Hepatocyte (in vitro differentiated cells): ENCODE measurements at regions not wholly inside any gene's neighbourhood (a gene's known extent, or its start where the extent isn't known, plus 50 kb on each side); places are given as distances from the start of the nearest gene placed in this dataset.

Source experiments
- DNase-seq: peaks from one replicate; pipeline ENCODE4 v3.0.0-alpha.2; 2016; ENCODE audit warnings: low spot score
- H2AFZ ChIP-seq: fragments of 200-600 bp; sonication (generic); 2 replicates; pipeline ENCODE4 v1.6.0; 2016; ENCODE audit warnings: antibody characterized with exemption, mild to moderate bottlenecking
- H3K27ac ChIP-seq: fragments of 200-600 bp; sonication (generic); 2 replicates; pipeline ENCODE4 v1.5.1; 2016; ENCODE audit warnings: mild to moderate bottlenecking
- H3K27me3 ChIP-seq: fragments of 200-600 bp; sonication (generic); 2 replicates; pipeline ENCODE4 v1.6.1; 2016
- H3K36me3 ChIP-seq: fragments of 200-600 bp; sonication (generic); replicated peaks from 2 replicates; pipeline ENCODE4 v1.5.1; 2016; ENCODE audit warnings: low read depth; ENCODE audit not compliant: insufficient read depth
- H3K4me1 ChIP-seq: fragments of 200-600 bp; sonication (generic); 2 replicates; pipeline ENCODE4 v1.5.1; 2016; ENCODE audit warnings: mild to moderate bottlenecking, moderate library complexity; ENCODE audit not compliant: insufficient read depth
- H3K4me2 ChIP-seq: fragments of 200-600 bp; sonication (generic); 2 replicates; pipeline ENCODE4 v1.6.0; 2016
- H3K4me3 ChIP-seq: fragments of 200-600 bp; sonication (generic); 2 replicates; pipeline ENCODE4 v1.5.1; 2016; ENCODE audit warnings: mild to moderate bottlenecking
- H3K79me2 ChIP-seq: fragments of 200-600 bp; sonication (generic); 2 replicates; pipeline ENCODE4 v1.6.0; 2017; ENCODE audit warnings: mild to moderate bottlenecking
- H3K9me2 ChIP-seq: fragments of 200-600 bp; sonication (generic); replicated peaks from 2 replicates; pipeline ENCODE4 v1.6.0; 2017; ENCODE audit warnings: mild to moderate bottlenecking; ENCODE audit not compliant: insufficient read depth
- H3K9me3 ChIP-seq: fragments of 200-600 bp; sonication (generic); 2 replicates; pipeline ENCODE4 v1.5.1; 2016; ENCODE audit warnings: low read depth, mild to moderate bottlenecking
- H4K20me1 ChIP-seq: fragments of 200-600 bp; sonication (generic); 2 replicates; pipeline ENCODE4 v1.6.0; 2016; ENCODE audit warnings: mild to moderate bottlenecking; ENCODE audit not compliant: insufficient read depth, poor library complexity, severe bottlenecking
- EZH2 ChIP-seq: fragments of 200-600 bp; sonication (generic); IDR thresholded peaks from 2 replicates; pipeline ENCODE4 v1.6.1; 2016; ENCODE audit warnings: antibody characterized with exemption, mild to moderate bottlenecking, borderline replicate concordance
- EZH2phosphoT487 ChIP-seq: fragments of 200-600 bp; sonication (generic); IDR thresholded peaks from one replicate; pipeline ENCODE4 v1.6.1; 2018; ENCODE audit warnings: antibody characterized with exemption, mild to moderate bottlenecking, low read depth, moderate library complexity; ENCODE audit not compliant: unreplicated experiment, severe bottlenecking
- WGBS: methylation state at CpG from one replicate; pipeline ENCODE4 v1.1.6; 2016; ENCODE audit warnings: low lambda C conversion rate; ENCODE audit errors: missing lambda C conversion rate; 5-methylcytosine and 5-hydroxymethylcytosine counted together
- TF ChIP-seq, protein P1 (sequence below): fragments of 200-600 bp; sonication (generic); IDR thresholded peaks from 2 replicates; pipeline ENCODE4 v1.5.1; 2016; ENCODE audit warnings: antibody characterized with exemption, mild to moderate bottlenecking; ENCODE audit not compliant: poor library complexity

DNA sequence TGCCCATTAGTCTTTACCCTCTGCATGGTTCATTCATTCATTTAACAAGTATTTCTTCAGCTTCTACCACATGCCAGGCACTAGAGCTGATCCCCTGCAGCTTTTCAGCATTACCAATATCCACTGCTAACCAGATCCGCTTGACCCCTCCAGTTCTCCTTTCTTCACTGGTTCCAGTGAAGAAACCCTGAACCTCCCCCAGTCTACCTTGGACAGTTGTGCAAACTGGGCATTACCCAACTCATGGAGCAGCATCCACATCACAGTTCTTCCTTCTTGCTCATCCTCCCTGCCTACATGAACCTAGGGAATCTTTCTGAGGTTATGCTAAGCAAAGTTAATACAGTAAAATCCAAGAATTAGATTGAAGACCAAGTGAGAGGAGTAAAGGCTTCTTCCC lies 78.7 kb upstream of the SERP2 start:
- 97% methylated on average over 1 of the region's 1 CpG for WGBS
- H2AFZ ChIP-seq: no peak overlapping the region
- H3K4me1 ChIP-seq: peaks cover 8% of the 10 kb centered on the region
- no peaks in the 10 kb centered on the region for H3K79me2 ChIP-seq
- no peaks in the 10 kb centered on the region for H4K20me1 ChIP-seq
- H3K9me3 ChIP-seq: no peaks in the 10 kb centered on the region
- no peaks in the 10 kb centered on the region for H3K36me3 ChIP-seq
- no peak overlapping the region for H3K4me2 ChIP-seq
- H3K27ac ChIP-seq: no peak overlapping the region
- DNase-seq: no peak
- no peaks in the 10 kb centered on the region for H3K9me2 ChIP-seq
- no peak for TF ChIP-seq EZH2phosphoT487
- TF ChIP-seq, protein P1, sequence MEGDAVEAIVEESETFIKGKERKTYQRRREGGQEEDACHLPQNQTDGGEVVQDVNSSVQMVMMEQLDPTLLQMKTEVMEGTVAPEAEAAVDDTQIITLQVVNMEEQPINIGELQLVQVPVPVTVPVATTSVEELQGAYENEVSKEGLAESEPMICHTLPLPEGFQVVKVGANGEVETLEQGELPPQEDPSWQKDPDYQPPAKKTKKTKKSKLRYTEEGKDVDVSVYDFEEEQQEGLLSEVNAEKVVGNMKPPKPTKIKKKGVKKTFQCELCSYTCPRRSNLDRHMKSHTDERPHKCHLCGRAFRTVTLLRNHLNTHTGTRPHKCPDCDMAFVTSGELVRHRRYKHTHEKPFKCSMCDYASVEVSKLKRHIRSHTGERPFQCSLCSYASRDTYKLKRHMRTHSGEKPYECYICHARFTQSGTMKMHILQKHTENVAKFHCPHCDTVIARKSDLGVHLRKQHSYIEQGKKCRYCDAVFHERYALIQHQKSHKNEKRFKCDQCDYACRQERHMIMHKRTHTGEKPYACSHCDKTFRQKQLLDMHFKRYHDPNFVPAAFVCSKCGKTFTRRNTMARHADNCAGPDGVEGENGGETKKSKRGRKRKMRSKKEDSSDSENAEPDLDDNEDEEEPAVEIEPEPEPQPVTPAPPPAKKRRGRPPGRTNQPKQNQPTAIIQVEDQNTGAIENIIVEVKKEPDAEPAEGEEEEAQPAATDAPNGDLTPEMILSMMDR: no peak
- TF ChIP-seq EZH2: no peak
- H3K4me3 ChIP-seq: no peak overlapping the region
- no peaks in the 10 kb centered on the region for H3K27me3 ChIP-seq

DNA sequence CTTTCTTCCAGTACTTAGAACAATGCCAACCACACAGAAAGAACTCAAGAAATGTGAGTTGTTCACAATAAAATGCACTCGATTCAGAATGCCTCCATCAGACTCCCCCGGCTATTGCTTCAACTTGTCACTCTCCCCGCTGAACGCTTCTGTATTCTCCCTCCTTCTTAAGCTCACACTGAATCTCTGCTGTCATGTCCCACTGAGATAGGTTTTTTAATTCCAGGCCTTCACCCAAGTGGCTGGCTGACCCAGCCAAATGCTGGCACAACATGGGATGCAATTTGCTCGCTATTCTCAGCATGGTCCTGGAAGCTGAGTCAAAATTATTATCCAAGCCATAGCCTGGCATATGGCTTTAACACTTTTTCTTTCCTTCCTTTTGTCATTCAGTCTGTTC lies 76.8 kb upstream of the SERP2 start:
- H2AFZ ChIP-seq: no peak overlapping the region
- H3K4me1 ChIP-seq: peaks cover 8% of the 10 kb centered on the region
- DNase-seq: no peak
- no peaks in the 10 kb centered on the region for H3K36me3 ChIP-seq
- H3K27ac ChIP-seq: no peak overlapping the region
- H3K9me2 ChIP-seq: no peaks in the 10 kb centered on the region
- TF ChIP-seq, protein P1: no peak
- TF ChIP-seq EZH2 (no peak), EZH2phosphoT487 (no peak)
- H4K20me1 ChIP-seq: no peaks in the 10 kb centered on the region
- no peaks in the 10 kb centered on the region for H3K79me2 ChIP-seq
- H3K4me3 ChIP-seq: no peak overlapping the region
- WGBS: 87% methylated on average over 5 of the region's 5 CpGs
- H3K9me3 ChIP-seq: no peaks in the 10 kb centered on the region
- H3K4me2 ChIP-seq: no peak overlapping the region
- H3K27me3 ChIP-seq: no peaks in the 10 kb centered on the region

DNA sequence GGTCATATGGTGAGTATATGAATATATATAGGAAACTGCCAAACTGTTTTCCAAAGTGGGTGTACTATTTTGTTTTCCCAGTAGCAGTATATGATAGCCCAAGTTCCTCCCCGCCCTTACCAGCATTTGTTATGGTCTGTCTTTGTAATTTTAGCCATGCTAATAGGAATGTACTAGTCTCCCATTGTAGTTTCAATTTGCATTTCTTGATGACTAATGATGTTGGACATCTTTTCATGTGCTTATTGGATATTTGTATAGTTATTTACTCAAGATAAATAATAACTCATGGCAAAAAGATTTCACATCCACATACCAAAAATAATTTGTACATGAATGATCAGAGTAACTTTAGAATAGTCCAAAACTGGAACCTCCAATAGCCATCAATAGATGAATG lies 75.3 kb upstream of the SERP2 start:
- Histone ChIP-seq H4K20me1 (no peaks in the 10 kb centered on the region), H3K9me3 (no peaks in the 10 kb centered on the region), H3K27ac (no peak overlapping the region), H3K36me3 (no peaks in the 10 kb centered on the region), H3K27me3 (no peaks in the 10 kb centered on the region), H3K9me2 (no peaks in the 10 kb centered on the region), H3K79me2 (no peaks in the 10 kb centered on the region), H3K4me2 (no peak overlapping the region), H3K4me1 (peaks cover 16% of the 10 kb centered on the region), H3K4me3 (no peak overlapping the region), H2AFZ (no peak overlapping the region)
- no peak for DNase-seq
- 100% methylated on average over 1 of the region's 1 CpG for WGBS
- TF ChIP-seq EZH2phosphoT487 (no peak), EZH2 (no peak)
- TF ChIP-seq, protein P1: no peak

DNA sequence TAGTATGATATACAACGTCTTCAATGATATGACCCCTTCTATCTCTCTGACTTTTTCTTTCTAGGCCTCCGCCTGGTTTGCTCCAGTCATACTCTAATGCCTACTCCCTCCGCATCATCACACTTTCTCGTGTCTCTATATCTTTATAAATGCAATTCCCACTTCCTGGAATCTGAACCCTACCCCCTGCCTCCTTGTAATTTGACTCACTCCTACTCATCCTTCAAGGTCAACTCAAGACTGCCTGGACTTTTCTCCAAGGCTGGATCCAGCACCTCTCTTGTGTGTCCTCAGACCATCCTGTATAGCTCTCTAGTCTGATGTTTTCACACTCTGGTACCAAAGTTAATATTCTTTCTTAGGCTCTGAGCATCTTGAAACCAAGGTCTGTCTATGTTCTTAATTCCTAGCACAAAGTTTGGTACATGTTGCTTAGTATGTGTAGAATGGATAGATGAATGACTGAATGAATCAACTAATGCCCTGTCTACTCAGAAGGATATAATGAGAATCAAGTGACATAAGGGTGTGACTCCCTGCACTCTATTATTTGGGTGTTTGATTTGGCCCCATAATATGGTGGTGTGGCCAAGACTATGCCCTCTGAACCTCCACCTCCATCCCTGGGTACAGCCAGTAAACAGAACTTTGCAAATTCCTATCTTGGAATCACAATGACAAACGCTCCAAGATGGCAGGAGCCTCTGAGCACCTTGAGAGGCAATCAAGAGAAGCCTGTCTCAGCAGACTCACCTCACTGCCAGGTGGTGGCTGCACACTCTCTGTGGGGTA lies 74.3 kb upstream of the SERP2 start:
- H3K9me2 ChIP-seq: no peaks in the 10 kb centered on the region
- H3K27me3 ChIP-seq: no peaks in the 10 kb centered on the region
- H4K20me1 ChIP-seq: no peaks in the 10 kb centered on the region
- WGBS: 93% methylated on average over 5 of the region's 5 CpGs
- TF ChIP-seq EZH2: no peak
- TF ChIP-seq, protein P1: no peak
- TF ChIP-seq EZH2phosphoT487: no peak
- H3K4me2 ChIP-seq: no peak overlapping the region
- peaks cover 18% of the 10 kb centered on the region for H3K4me1 ChIP-seq
- no peaks in the 10 kb centered on the region for H3K79me2 ChIP-seq
- no peak for DNase-seq
- no peaks in the 10 kb centered on the region for H3K36me3 ChIP-seq
- no peak overlapping the region for H2AFZ ChIP-seq
- no peaks in the 10 kb centered on the region for H3K9me3 ChIP-seq
- no peak overlapping the region for H3K4me3 ChIP-seq
- H3K27ac ChIP-seq: no peak overlapping the region
